NCI-H748 (cell line): ENCODE measurements at regions not wholly inside any gene's neighbourhood (a gene's known extent, or its start where the extent isn't known, plus 50 kb on each side); places are given as distances from the start of the nearest gene placed in this dataset.

Experiments
- DNase-seq: peaks from one replicate; lab custom pipeline; 2025; ENCODE audit not compliant: unreplicated experiment; lab: John Stamatoyannopoulos, UW

DNA sequence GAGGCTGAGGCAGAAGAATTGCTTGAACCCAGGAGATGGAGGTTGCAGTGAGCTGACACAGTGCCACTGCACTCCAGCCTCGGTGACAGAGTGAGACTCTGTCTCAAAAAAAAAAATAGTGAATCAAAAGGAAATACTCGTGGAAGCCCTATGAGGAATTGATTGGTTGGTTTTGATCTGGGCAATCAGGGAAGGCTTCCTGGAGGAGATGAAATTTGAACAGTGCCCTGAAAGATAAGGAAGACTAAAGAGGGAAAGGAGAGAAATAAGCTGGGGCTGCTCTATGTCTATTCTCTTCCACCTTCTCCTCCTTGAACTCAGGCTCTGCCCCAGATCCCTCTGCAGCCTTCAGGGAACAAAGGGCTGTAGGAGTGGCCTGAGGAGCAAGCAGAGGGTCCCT lies 54.1 kb downstream of the IRF2BPL start:
- no peak for DNase-seq

- DNase-seq, result no peak
Measured at GRCh38 chr14:76971549-76971948, 57.0 kb downstream of the IRF2BPL start.

DNA sequence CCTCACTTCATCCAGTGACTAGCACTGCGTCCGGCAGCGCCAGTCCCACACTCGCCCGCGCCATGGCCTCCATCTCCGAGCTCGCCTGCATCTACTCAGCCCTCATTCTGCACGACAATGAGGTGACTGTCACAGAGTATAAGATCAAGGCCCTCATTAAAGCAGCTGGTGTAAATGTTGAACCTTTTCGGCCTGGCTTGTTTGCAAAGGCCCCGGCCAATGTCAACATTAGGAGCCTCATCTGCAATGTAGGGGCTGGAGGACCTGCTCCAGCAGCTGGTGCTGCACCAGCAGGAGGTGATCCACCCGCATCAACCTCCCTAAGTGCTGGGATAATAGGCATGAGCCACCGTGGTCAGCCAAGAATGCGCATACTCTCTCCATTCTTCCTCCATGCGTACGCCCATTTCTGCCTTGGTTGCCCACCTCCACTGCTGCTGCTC lies 59.9 kb downstream of the IRF2BPL start:
- peak; percentile 94 for DNase-seq

DNA sequence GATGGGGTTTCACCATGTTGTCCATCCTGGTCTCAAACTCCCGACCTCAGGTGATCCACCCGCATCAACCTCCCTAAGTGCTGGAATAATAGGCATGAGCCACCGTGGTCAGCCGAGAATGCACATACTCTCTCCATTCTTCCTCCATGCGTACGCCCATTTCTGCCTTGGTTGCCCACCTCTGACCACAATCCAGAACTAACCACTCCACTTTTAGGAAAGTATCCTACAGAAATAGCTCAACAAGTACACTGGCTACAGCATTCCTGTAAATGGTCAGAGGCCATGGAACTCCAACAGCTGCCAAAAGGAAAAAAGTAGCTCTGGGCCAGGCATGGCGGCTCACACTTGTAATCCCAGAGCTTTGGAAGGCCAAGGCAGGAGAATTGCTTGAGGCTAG lies 60.7 kb downstream of the IRF2BPL start:
- no peak for DNase-seq

DNA sequence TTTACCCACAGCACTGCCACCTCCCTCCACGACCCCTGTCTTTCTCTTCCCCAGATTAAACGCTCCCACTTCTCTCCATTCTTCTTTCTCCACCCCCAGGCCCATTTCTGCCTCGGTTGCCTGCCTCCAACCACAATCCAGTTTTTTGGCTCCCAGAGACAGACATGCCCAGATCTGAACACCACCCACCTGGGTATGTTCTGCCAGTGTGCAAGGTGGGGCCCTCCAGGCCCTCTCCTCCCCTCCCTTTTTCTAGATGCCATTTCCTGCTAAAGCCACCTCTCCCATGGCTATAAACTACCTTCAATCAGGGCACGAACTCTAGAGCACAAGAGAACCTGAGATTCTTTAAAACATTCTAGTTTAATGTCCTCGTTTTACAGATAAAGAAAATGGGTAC lies 63.3 kb downstream of the IRF2BPL start:
- DNase-seq, result no peak

DNA sequence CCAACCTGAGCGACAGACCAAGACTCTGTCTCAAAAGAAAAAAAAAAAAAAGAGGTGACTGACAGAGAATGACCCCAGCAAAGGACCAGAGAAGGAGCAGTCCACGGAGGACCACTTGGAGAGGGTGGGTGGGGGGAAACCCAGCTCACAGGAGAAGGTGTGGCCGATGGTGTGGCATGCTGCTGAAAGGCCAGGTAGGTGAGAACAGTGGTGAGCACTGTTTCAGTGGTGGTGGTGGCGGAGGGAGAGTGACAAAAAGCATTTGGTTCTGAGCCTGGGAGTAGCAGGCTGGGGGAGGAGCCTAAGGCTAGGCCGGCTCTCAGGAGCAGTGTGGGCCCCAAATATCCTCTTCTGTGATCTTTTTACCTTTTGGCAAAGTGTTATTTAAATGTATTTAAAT lies 63.8 kb downstream of the IRF2BPL start:
- DNase-seq, result no peak

- DNase-seq, result no peak
Measured at GRCh38 chr14:76963372-76963771, 65.1 kb downstream of the IRF2BPL start.

DNA sequence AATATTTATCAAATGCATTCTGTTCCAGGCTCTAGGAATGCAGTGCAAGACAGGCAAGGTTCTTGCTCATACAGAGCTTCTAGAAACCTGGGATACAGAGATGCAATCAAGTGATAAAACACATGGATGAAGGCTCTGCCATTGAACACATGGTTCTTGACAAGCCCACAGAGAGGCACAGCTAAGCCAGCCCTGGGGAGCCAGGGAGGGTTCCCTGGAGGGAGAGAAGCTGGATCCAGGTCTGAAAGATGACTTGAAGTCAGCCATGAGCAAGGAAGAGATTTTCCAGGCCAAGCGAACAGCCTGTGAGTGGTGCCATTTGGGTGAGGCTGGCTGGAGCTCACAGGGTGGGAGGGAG lies 66.2 kb downstream of the IRF2BPL start:
- no peak for DNase-seq

DNA sequence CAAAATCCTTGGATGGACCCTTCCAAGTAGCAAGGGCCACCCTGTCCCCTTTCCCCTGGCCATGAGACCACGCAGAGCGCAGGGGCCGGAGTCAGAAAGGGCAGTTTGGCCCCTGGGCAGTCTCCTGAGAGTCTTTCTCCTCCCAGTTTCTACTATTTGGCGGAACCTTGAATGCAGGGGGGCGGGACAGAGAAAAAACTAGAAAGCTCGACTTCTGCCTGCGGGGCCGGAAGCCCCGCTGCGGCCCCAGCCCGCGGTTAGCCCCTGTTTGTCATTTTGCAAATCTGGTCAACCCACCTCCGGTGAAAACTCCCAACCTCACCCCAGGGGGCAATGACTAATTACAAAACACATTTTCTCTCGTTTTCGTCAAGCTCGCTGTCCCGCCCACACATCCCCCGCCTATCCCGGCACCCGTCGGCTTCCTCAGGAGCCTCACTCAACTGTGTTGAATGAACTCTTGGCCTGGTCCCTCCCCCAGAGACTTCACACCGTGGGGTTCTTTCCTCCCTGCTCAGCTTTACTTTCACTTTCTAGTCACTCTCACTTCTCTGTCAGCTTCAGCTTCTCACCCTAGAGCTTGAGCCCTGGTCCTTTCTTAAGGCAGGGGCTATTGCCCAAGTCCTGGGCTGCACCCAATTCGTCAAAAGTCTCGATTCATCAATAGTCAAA lies 66.7 kb downstream of the IRF2BPL start:
- peak; percentile 64 for DNase-seq

GRCh38 chr14:76958980-76959710 lies 69.4 kb downstream of the IRF2BPL start:
- no peak for DNase-seq

GRCh38 chr14:76958020-76958979 lies 70.2 kb downstream of the IRF2BPL start:
- peak; percentile 29 for DNase-seq

DNA sequence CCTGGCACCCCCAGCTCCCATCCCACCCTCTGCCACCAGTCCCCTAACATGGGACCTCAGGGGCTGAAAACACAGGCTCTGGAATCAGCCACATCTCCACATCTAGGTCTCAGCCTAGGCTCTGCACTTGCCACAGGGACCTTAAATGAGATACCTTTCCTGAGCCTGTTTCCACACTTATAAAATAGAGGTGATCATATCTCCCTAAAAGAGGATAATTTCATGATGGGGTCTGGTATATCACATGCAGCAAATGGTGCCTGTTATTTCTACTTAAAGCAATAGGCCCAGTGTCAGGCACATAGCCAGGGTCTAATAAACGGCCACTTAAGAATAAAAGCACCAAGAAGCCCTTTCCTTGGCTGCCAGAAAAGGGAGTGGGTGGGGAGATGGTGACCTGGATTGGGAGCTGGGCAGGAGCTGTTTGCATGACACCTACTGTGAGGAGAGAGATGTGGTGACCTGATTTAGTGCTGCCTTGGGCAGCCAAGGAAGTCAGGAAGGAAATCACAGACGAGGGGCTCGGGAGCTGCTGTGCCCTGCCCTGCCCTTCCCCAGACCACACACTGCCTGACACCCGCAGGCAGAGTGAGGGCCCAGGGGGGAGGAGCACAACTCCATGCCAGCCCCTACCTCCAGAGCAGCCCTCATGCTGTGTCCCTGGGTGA lies 71.2 kb downstream of the IRF2BPL start:
- DNase-seq, result peak; percentile 19

DNA sequence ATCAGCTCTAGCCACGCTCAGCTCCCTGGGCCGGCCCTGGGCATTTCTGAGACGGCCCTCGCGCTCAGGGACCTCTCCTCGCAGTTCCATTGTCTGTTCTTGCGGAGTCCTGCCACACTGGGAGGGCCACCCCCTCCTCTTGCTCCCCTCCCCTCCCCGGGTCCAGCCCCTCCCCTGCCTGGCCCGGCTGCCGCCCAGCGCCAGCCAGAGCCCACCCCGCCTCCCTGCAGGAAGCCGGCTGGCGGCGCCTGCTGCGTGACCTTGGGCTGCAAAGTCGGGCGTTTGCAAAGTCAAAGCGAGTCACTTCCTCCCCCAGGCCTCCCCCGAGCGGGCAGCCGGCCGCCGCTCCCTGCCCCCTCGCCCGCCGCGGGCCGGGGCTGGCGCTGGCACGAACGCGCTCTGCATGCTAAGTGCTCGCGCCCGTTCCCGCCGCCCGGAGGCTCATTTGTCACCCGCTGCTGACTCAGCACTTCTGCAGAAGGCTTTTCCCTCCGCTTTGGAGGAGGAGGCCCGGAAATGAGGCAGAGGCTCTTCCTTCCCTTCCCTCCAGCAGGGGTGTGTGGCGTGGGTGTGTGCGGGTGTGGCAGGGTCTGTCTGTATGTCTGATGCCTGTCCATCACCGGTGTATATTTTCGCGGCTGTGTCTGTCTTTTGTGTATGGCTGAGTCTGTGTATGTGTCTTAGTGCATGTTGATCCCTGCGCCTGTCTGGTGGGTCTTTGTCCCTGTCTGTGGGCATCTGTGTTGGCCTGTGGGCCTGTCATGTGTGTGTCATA lies 72.0 kb downstream of the IRF2BPL start:
- DNase-seq, result peak; percentile 96

DNA sequence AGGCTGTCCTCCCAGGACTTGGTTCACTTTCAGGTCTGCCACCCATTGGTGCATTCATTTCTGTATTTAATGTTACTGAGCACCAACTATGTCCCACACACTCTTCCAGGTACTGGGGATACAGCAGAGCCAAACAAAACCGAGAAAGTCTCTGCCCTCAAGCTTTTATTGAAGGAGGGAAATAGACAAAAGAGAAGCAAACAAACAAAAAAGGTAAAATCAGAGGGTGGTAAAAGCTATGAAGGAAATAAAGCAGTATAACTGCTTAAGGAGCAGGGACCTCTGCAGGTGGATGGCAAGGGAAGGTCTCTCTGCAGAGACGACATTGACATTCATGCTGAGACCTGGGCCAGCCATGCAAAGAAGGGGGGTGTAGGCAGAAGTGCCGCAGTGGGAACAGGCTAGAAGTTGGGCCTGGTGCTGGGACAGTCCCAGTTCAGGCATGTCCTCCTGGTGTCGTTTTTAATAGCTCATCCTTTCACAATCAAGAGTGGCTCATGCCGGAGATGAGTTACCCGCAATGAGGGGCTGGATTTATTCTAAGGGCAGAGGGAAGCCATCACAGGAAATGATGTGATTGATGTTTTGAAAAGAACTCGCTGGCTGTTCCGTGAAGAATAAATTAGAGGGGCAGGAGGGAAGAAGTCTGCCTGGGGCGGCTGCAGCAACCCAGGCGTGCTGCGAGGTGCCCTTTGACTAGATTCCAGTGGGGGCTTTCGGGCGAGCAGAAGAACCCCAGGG lies 72.8 kb downstream of the IRF2BPL start:
- DNase-seq, result peak; percentile 85

GRCh38 chr14:76954394-76955190 lies 73.9 kb downstream of the IRF2BPL start:
- no peak for DNase-seq

DNA sequence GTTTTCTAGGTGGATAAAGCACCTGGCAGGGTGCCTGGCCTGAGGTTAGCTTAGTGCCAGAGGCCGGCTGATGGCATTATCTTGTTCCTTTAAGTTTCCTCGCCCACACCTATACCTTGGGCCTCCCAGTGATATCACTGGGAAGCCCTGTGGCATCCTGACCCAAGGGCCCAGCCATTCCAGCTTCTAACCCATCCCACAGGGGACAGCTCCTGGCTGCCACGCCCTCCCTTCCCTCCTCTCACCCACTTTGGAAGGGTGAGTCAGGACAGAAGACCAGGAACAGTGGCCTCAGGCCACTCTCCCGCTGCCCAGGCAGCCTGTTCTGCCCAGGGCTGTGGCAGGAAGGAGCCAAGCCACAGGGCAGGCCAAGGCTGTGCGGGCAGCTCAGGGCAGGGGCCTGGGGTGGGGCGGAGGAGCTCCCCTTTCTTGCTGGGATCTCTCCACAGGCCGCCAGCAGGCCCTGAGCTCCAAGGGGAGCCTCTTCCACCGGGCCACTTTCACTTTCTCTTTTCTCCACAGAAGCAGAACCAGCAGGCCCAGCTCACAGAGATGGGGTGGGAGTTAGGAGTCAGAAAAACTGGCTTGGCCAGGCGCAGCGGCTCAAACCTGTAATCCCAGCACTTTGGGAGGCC lies 75.1 kb downstream of the IRF2BPL start:
- DNase-seq, result no peak

GRCh38 chr14:76951166-76951565 lies 77.3 kb downstream of the IRF2BPL start:
- no peak for DNase-seq
